GM12878 (cell line): ENCODE measurements at regions not wholly inside any gene's neighbourhood (a gene's known extent, or its start where the extent isn't known, plus 50 kb on each side); places are given as distances from the start of the nearest gene placed in this dataset.

Source experiments
- ATAC-seq: fragments of 200-7000 bp; cut with Tn5 transposase; 3 replicates; pipeline ENCODE4 v1.9.1; 2020; ENCODE audit warnings: mild to moderate bottlenecking, moderate library complexity
- BruUV-seq: library from RNA; stranded (reverse); fragments of 400-500 nt; replicated peaks from 2 replicates; lab custom pipeline; 2021; lab: Mats Ljungman, UMichigan
- CTCF ChIA-PET: fragments of 300-600 bp; sonication (Branson Sonifier 250); formaldehyde crosslinking; extraction: SDS; loops from one replicate; lab custom pipeline; 2021; ENCODE audit warnings: inconsistent platforms; lab: Yijun Ruan, JAX
- POLR2A ChIA-PET: fragments of 350-600 bp; formaldehyde crosslinking; extraction: SDS; loops from one replicate; lab custom pipeline; 2021; ENCODE audit warnings: inconsistent platforms; lab: Charles Lee
- RAD21 ChIA-PET: fragments of 300-600 bp; sonication (Branson Sonifier 250); formaldehyde crosslinking; loops from one replicate; lab custom pipeline; 2023; ENCODE audit warnings: antibody characterized with exemption; ENCODE audit not compliant: unreplicated experiment; lab: Charles Lee
- SMC1A ChIA-PET: fragments of 300-600 bp; sonication (Branson Sonifier 250); formaldehyde crosslinking; loops from one replicate; lab custom pipeline; 2023; ENCODE audit not compliant: unreplicated experiment, uncharacterized antibody; lab: Charles Lee
- DNase-seq: peaks from one replicate; pipeline ENCODE4 v3.0.0-alpha.2; 2011; ENCODE audit warnings: low read depth, low spot score
- FAIRE-seq: peaks from 3 replicates; lab custom pipeline; 2011; peaks lifted over from hg19 to GRCh38; lab: Jason Lieb, UNC
- H2AFZ ChIP-seq: 2 replicates; pipeline ENCODE4 v1.6.0; 2011; ENCODE audit warnings: low read depth, low read length, control low read depth; ENCODE audit not compliant: control insufficient read depth
- H3K27ac ChIP-seq: 2 replicates; pipeline ENCODE4 v1.5.1; 2011; ENCODE audit warnings: control low read depth; ENCODE audit not compliant: control insufficient read depth, insufficient read depth
- H3K27me3 ChIP-seq, 2 experiments: replicated peaks in 1 of 2; 2 replicates each; pipeline versions ENCODE4 v1.6.0 to v1.6.1; 2011; ENCODE audit warnings: low read length in 1 of 2; ENCODE audit not compliant: control insufficient read depth in 2 of 2, insufficient read depth in 2 of 2
- H3K36me3 ChIP-seq, 2 experiments: 2 replicates each; pipeline ENCODE4 v1.5.1; 2011; ENCODE audit warnings: low read length in 1 of 2; ENCODE audit not compliant: control insufficient read depth in 2 of 2, insufficient read depth in 2 of 2
- H3K4me1 ChIP-seq: 2 replicates; pipeline ENCODE4 v1.6.1; 2011; ENCODE audit warnings: mild to moderate bottlenecking, low read length, moderate library complexity, mixed read lengths; ENCODE audit not compliant: control insufficient read depth, insufficient read depth
- H3K4me2 ChIP-seq: 2 replicates; pipeline ENCODE4 v1.6.0; 2011; ENCODE audit warnings: control low read depth; ENCODE audit not compliant: control insufficient read depth, insufficient read depth
- H3K4me3 ChIP-seq: fragments of 200-600 bp; sonication (generic); 2 replicates; pipeline ENCODE4 v1.5.1; 2016
- H3K79me2 ChIP-seq: 2 replicates; pipeline ENCODE4 v1.6.0; 2011; ENCODE audit warnings: low read length; ENCODE audit not compliant: control insufficient read depth, insufficient read depth
- H3K9ac ChIP-seq: 2 replicates; pipeline ENCODE4 v1.8.0; 2011; ENCODE audit warnings: low read length, control low read depth, mixed read lengths; ENCODE audit not compliant: control insufficient read depth, insufficient read depth
- H3K9me3 ChIP-seq: replicated peaks from 3 replicates; pipeline ENCODE4 v1.5.1; 2011; ENCODE audit warnings: mild to moderate bottlenecking, low read length; ENCODE audit not compliant: control insufficient read depth, insufficient read depth
- H4K20me1 ChIP-seq: 2 replicates; pipeline ENCODE4 v1.6.0; 2011; ENCODE audit not compliant: control insufficient read depth, insufficient read depth
- CHD1 ChIP-seq: IDR thresholded peaks from 2 replicates; pipeline ENCODE4 v1.6.1; 2012; ENCODE audit warnings: low read depth, low read length, improper control_type of control experiment
- ESRRA ChIP-seq: IDR thresholded peaks from 2 replicates; pipeline ENCODE4 v1.6.1; 2012; ENCODE audit warnings: mild to moderate bottlenecking, low read length, improper control_type of control experiment
- GATAD2B ChIP-seq: fragments of 450-650 bp; conservative IDR thresholded peaks from 2 replicates; pipeline ENCODE4 v1.6.1; 2017; ENCODE audit warnings: low read depth, mild to moderate bottlenecking, moderate library complexity
- MEF2B ChIP-seq: fragments of 450-650 bp; IDR thresholded peaks from 2 replicates; pipeline ENCODE4 v1.6.1; 2018; ENCODE audit warnings: mild to moderate bottlenecking, moderate library complexity; ENCODE audit not compliant: partially characterized antibody, poor library complexity, severe bottlenecking
- NFYB ChIP-seq: IDR thresholded peaks from 2 replicates; pipeline ENCODE4 v1.6.1; 2011; ENCODE audit warnings: low read depth, mild to moderate bottlenecking, low read length, improper control_type of control experiment, moderate library complexity; ENCODE audit not compliant: insufficient read depth
- NR2F1 ChIP-seq: fragments of 450-650 bp; conservative IDR thresholded peaks from 2 replicates; pipeline ENCODE4 v1.6.1; 2017; ENCODE audit warnings: mild to moderate bottlenecking
- RAD21 ChIP-seq: IDR thresholded peaks from 2 replicates; pipeline ENCODE4 v1.6.1; 2011; ENCODE audit warnings: mild to moderate bottlenecking, low read depth, low read length, moderate library complexity; ENCODE audit not compliant: insufficient read depth
- TARDBP ChIP-seq: IDR thresholded peaks from 2 replicates; pipeline ENCODE4 v1.6.1; 2016; ENCODE audit warnings: borderline replicate concordance
- TCF3 ChIP-seq: IDR thresholded peaks from 2 replicates; pipeline ENCODE4 v1.6.1; 2012; ENCODE audit warnings: low read depth, mild to moderate bottlenecking, low read length, borderline replicate concordance; ENCODE audit not compliant: insufficient read depth
- YY1 ChIP-seq: IDR thresholded peaks from 2 replicates; pipeline ENCODE4 v1.6.1; 2011; ENCODE audit warnings: low read depth, mild to moderate bottlenecking, low read length
- ZNF274 ChIP-seq: IDR thresholded peaks from one replicate; pipeline ENCODE4 v1.8.0; 2011; ENCODE audit not compliant: insufficient read length, insufficient read depth
- WGBS: methylation state at CpG from one replicate; pipeline ENCODE4 v1.1.6; 2016; ENCODE audit warnings: low lambda C conversion rate; ENCODE audit not compliant: insufficient replicate concordance, insufficient coverage; ENCODE audit errors: missing lambda C conversion rate; 5-methylcytosine and 5-hydroxymethylcytosine counted together
- in situ Hi-C: fragments of 300-500 bp; cut with MboI; formaldehyde crosslinking; loops from 9 replicates; pipeline ENCODE4 v1.14.3; 2018; ENCODE audit warnings: mixed read lengths
- intact Hi-C: fragments of 100-400 bp; cut with micrococcal nuclease; formaldehyde crosslinking; loops from one replicate; pipeline ENCODE4 v1.14.2; 2022; ENCODE audit not compliant: unreplicated experiment
- TF ChIP-seq, protein P1 (sequence below): IDR thresholded peaks from 2 replicates; pipeline ENCODE4 v1.6.1; 2012; ENCODE audit warnings: low read depth, low read length, improper control_type of control experiment
- TF ChIP-seq, protein P2 (sequence below): fragments of 450-650 bp; IDR thresholded peaks from 2 replicates; pipeline ENCODE4 v1.6.1; 2018; ENCODE audit warnings: borderline replicate concordance, mild to moderate bottlenecking; ENCODE audit not compliant: partially characterized antibody
- TF ChIP-seq, protein P3 (sequence below): fragments of 450-650 bp; IDR thresholded peaks from 2 replicates; pipeline ENCODE4 v1.6.1; 2014; ENCODE audit warnings: mild to moderate bottlenecking

DNA sequence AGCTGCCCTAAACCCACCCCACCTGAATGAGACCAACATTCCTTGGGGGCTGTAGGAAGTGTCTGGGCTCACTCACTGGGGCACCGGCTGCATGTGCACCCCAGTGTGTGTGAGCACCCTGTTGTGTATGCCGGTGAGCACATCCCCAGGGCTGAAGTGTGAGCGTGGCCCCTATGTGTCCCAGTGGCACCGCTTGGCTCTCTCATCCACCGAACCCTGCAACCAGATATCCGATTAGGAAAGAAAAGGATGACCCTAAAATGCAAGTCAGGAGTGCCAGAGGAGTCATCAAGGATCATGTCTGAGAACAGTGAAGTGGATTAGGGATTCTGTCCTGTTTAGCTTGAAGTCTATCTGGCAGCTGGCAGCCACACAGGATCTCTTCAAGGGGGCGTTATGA is 84.0 kb upstream of the ALDH1L1 start (continued):
- TF ChIP-seq, protein P1, sequence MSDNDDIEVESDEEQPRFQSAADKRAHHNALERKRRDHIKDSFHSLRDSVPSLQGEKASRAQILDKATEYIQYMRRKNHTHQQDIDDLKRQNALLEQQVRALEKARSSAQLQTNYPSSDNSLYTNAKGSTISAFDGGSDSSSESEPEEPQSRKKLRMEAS: no peak
- no peak for TF ChIP-seq NFYB
- TF ChIP-seq, all 136 proteins: peak for 0

DNA sequence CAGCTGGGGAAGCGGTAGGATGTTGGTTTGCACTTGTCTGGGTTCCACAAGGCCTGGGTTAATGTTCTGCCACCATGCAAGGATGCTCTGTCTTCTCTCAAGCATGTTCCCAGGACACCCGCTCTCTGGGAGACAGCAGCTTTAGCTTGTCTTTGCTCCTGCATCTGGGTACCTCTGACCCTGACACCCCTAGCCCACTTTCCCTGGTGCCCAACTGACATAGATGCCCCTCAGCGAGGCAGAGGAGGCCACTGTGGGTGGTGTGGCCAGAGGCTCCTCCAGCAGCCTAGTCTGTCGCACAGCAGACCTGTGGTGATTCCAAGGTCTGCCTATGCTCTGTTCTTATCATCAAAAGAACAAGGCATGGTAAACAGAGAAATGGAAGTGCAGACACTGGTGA is 83.6 kb upstream of the ALDH1L1 start:
- Histone ChIP-seq H4K20me1 (no peaks in the 10 kb centered on the region), H3K36me3 (no peaks in the 10 kb centered on the region), H3K4me2 (no peak overlapping the region), H3K27ac (no peak overlapping the region), H3K4me1 (no peaks in the 10 kb centered on the region), H3K9me3 (no peaks in the 10 kb centered on the region), H3K79me2 (no peaks in the 10 kb centered on the region), H2AFZ (no peak overlapping the region), H3K9ac (no peak overlapping the region), H3K27me3 (peaks cover 0 to 1% of the 10 kb centered on the region in 2 experiments; a peak in 2 of 4 replicates), H3K4me3 (no peak overlapping the region)
- ChIA-PET POLR2A (no interaction called here), SMC1A (no interaction called here), CTCF (no interaction called here), RAD21 (no interaction called here)
- 37% methylated on average over 4 of the region's 4 CpGs for WGBS
- no peak for TF ChIP-seq TCF3
- TF ChIP-seq ESRRA: no peak
- TF ChIP-seq CHD1: no peak
- TF ChIP-seq TARDBP: no peak
- no peak for TF ChIP-seq NR2F1
- TF ChIP-seq YY1: no peak
- TF ChIP-seq GATAD2B: no peak
- no peak for TF ChIP-seq MEF2B
- TF ChIP-seq, protein P2, sequence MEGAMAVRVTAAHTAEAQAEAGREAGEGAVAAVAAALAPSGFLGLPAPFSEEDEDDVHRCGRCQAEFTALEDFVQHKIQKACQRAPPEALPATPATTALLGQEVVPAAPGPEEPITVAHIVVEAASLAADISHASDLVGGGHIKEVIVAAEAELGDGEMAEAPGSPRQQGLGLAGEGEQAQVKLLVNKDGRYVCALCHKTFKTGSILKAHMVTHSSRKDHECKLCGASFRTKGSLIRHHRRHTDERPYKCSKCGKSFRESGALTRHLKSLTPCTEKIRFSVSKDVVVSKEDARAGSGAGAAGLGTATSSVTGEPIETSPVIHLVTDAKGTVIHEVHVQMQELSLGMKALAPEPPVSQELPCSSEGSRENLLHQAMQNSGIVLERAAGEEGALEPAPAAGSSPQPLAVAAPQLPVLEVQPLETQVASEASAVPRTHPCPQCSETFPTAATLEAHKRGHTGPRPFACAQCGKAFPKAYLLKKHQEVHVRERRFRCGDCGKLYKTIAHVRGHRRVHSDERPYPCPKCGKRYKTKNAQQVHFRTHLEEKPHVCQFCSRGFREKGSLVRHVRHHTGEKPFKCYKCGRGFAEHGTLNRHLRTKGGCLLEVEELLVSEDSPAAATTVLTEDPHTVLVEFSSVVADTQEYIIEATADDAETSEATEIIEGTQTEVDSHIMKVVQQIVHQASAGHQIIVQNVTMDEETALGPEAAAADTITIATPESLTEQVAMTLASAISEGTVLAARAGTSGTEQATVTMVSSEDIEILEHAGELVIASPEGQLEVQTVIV: no peak
- TF ChIP-seq RAD21: no peak
- TF ChIP-seq, protein P3, sequence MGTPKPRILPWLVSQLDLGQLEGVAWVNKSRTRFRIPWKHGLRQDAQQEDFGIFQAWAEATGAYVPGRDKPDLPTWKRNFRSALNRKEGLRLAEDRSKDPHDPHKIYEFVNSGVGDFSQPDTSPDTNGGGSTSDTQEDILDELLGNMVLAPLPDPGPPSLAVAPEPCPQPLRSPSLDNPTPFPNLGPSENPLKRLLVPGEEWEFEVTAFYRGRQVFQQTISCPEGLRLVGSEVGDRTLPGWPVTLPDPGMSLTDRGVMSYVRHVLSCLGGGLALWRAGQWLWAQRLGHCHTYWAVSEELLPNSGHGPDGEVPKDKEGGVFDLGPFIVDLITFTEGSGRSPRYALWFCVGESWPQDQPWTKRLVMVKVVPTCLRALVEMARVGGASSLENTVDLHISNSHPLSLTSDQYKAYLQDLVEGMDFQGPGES: no peak
- no peak for TF ChIP-seq ZNF274
- no peak for ATAC-seq
- in situ Hi-C loops: no loop called here
- DNase-seq: no peak
- FAIRE-seq: no peak
- BruUV-seq: no TSS peak
- intact Hi-C loops: no loop called here
